ENCODE measurements at regions not wholly inside any gene's neighbourhood (a gene's known extent, or its start where the extent isn't known, plus 50 kb on each side); places are given as distances from the start of the nearest gene placed in this dataset.

DNA sequence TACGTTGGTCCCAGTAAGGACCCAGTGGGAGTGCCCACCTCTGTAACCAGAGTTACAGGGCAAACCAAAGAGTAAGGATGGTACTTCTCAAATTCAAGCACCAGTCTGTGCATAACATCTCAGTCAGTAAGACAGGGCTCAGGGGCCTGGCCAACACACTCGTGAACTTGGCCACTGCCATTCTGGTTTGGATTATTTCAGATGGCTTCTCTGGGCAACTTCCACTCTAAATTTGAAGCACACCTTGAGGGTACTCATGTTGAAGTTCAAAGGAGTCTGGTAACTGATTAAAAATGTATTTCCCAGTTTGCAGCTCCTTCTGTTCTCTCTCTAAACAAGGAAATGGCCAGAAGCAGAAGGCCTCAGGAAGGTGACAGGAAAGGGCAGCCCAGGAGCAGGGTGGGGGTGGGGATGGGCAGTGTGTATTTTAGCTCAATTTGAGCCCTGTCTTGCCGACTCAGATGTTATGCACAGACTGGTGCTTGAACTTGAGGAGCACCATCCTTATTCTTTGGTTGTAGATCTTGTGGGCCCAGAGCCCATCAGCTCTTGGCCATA, 107.3 kb upstream of the GLI3 start:
- TF ChIP-seq, protein P1, sequence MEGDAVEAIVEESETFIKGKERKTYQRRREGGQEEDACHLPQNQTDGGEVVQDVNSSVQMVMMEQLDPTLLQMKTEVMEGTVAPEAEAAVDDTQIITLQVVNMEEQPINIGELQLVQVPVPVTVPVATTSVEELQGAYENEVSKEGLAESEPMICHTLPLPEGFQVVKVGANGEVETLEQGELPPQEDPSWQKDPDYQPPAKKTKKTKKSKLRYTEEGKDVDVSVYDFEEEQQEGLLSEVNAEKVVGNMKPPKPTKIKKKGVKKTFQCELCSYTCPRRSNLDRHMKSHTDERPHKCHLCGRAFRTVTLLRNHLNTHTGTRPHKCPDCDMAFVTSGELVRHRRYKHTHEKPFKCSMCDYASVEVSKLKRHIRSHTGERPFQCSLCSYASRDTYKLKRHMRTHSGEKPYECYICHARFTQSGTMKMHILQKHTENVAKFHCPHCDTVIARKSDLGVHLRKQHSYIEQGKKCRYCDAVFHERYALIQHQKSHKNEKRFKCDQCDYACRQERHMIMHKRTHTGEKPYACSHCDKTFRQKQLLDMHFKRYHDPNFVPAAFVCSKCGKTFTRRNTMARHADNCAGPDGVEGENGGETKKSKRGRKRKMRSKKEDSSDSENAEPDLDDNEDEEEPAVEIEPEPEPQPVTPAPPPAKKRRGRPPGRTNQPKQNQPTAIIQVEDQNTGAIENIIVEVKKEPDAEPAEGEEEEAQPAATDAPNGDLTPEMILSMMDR (IDR thresholded peaks at IDR 0.05; ENCODE audit: poor library complexity, severe bottlenecking), result no peak
- TF ChIP-seq EP300 (conservative IDR thresholded peaks at IDR 0.05; ENCODE audit: poor library complexity, severe bottlenecking) (no peak), TAF1 (IDR thresholded peaks at IDR 0.05; ENCODE audit: low read depth) (no peak)

Data from neural cell (in vitro differentiated cells).